ENCODE measurements at regions not wholly inside any gene's neighbourhood (a gene's known extent, or its start where the extent isn't known, plus 50 kb on each side); places are given as distances from the start of the nearest gene placed in this dataset.

DNA sequence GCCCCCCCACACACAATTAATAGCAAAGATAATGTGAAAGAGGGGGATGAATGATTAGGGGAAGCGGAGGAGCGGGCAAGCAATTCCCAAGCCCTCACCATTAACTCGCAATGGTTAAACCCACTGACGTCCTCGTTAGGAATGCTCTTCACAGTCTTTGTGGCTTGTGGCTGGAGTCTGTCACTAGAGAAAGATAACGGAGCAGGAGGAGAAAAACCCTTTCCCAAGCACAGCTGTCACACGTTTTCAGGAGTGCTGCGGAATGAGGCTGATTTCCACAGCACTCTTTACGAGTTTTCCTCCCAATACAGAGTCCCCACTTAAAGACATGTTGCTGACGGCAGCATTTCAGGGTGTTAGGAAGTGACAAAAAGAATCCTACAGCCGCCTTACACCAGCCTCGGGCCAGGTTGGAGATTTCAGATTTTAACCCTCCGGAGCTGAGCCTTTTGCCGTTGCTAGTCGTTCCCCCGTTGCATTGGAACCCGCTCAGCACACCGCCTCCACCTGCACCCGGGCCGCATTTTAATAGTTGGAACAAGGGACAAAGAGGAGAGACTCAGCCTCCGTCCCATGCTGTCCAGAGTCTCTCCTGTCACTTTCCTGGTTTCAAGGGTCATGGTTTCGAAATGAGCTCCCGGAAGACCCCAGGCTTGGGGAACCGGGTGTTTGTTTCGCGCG lies 92.2 kb downstream of the GEMIN8 start:
- no peaks in the 10 kb centered on the region for H3K4me1 Mint-ChIP-seq (ENCODE audit: low read depth, unreplicated experiment)
- no peak for TF ChIP-seq CTCF (IDR thresholded peaks at IDR 0.05; ENCODE audit: unreplicated experiment)
- peaks cover 8% of the 10 kb centered on the region for H3K36me3 Mint-ChIP-seq (ENCODE audit: insufficient read depth, unreplicated experiment)
- intact Hi-C loops (cut with micrococcal nuclease; ENCODE audit: unreplicated experiment) = loop anchor here (10.0 kb wide), 2 partner anchors 87 to 183 kb away; partner anchors contain the start of gene GEMIN8
- CTCF ChIA-PET = interaction anchor here (0.6 to 0.7 kb wide), 2 partner anchors 9 to 55 kb away, joined by 3 to 4 read pairs; no protein-coding TSS in a partner anchor
- BruUV-seq (replicated peaks) = no TSS peak
- no peaks in the 10 kb centered on the region for H3K9me3 Mint-ChIP-seq (ENCODE audit: low read depth, unreplicated experiment)
- no peaks in the 10 kb centered on the region for H3K27me3 Mint-ChIP-seq (ENCODE audit: unreplicated experiment)
- H3K4me3 Mint-ChIP-seq (ENCODE audit: low read depth, unreplicated experiment) = peak overlapping the region; percentile 80
- H3K27ac Mint-ChIP-seq (ENCODE audit: unreplicated experiment) = no peak overlapping the region
- DNase-seq = peak; percentile 2

DNA sequence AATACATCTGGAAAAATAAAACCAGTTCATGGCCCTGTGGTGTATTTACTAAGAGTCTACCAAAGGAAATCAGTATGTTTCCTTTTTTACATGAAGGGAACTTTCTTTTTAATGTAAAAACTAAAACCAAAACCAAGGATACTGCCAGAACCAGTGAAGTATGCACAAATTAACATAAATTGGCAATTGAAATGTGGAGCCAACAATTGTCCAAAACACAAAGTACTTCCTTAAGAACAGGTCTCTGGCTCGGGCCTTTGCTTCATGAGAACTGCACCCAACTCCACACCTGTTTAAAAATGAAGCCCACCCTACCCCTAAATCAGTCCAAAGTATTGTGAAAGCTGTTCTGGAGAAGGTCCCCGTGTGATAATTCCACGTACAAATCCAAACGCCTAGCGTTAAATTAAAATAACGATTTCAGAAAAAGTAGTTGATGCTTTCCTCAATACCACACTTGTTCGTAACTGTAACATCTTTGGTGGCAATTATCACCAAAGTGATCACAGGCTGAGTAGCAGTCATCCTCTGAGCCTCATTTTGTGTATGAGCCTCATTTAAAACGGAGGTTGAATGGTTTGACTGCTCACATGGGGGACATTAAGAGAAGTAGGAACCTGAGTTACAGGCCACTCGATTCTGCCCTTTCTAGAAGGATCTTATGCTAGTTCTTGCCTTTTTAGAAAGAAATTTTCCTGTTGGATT lies 93.0 kb downstream of the GEMIN8 start:
- Mint-ChIP-seq H3K9me3 (ENCODE audit: low read depth, unreplicated experiment) (no peaks in the 10 kb centered on the region), H3K27me3 (ENCODE audit: unreplicated experiment) (no peaks in the 10 kb centered on the region), H3K27ac (ENCODE audit: unreplicated experiment) (no peak overlapping the region), H3K4me1 (ENCODE audit: low read depth, unreplicated experiment) (no peaks in the 10 kb centered on the region), H3K36me3 (ENCODE audit: insufficient read depth, unreplicated experiment) (peaks cover 8% of the 10 kb centered on the region), H3K4me3 (ENCODE audit: low read depth, unreplicated experiment) (no peak overlapping the region)
- TF ChIP-seq CTCF (IDR thresholded peaks at IDR 0.05; ENCODE audit: unreplicated experiment) = no peak
- intact Hi-C loops (cut with micrococcal nuclease; ENCODE audit: unreplicated experiment) = loop anchor here (10.0 kb wide), 2 partner anchors 88 to 182 kb away; partner anchors contain the start of gene GEMIN8
- DNase-seq = no peak
- no TSS peak for BruUV-seq (replicated peaks)
- CTCF ChIA-PET = interaction anchor here (0.6 kb wide), 1 partner anchor 56 kb away, joined by 3 read pairs; no protein-coding TSS in a partner anchor

DNA sequence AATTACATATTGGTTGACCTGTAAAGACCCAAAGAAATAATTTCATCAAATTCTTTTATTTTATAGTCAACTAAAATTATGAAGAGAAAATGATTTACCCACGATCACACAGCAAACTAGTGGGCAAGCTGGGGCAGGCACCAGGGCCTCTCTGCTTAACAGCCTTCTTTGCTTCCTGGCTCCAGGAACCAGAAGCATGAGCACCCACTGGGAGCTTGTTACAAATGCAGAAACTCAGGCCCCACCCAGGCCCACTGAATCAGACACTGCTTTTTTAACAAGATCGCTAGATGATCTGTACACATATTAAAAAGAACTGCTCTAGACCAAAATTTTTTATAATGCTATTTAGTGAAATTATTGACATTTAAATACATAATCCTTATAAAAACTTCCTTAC lies 95.0 kb downstream of the GEMIN8 start:
- CTCF ChIA-PET = no interaction called here
- Mint-ChIP-seq H3K4me1 (ENCODE audit: low read depth, unreplicated experiment) (no peaks in the 10 kb centered on the region), H3K4me3 (ENCODE audit: low read depth, unreplicated experiment) (no peak overlapping the region), H3K27ac (ENCODE audit: unreplicated experiment) (no peak overlapping the region), H3K9me3 (ENCODE audit: low read depth, unreplicated experiment) (no peaks in the 10 kb centered on the region), H3K36me3 (ENCODE audit: insufficient read depth, unreplicated experiment) (peaks cover 8% of the 10 kb centered on the region), H3K27me3 (ENCODE audit: unreplicated experiment) (no peaks in the 10 kb centered on the region)
- TF ChIP-seq CTCF (IDR thresholded peaks at IDR 0.05; ENCODE audit: unreplicated experiment) = no peak
- no peak for DNase-seq
- BruUV-seq (replicated peaks) = no TSS peak
- intact Hi-C loops (cut with micrococcal nuclease; ENCODE audit: unreplicated experiment) = loop anchor here (10.0 kb wide), 2 partner anchors 90 to 180 kb away; partner anchors contain the start of gene GEMIN8

GRCh38 chrX:13933851-13934250 lies 95.8 kb downstream of the GEMIN8 start:
- H3K4me1 Mint-ChIP-seq (ENCODE audit: low read depth, unreplicated experiment) = no peaks in the 10 kb centered on the region
- no peak for DNase-seq
- H3K36me3 Mint-ChIP-seq (ENCODE audit: insufficient read depth, unreplicated experiment) = peaks cover 8% of the 10 kb centered on the region
- CTCF ChIA-PET = no interaction called here
- H3K27me3 Mint-ChIP-seq (ENCODE audit: unreplicated experiment) = no peaks in the 10 kb centered on the region
- no peak for TF ChIP-seq CTCF (IDR thresholded peaks at IDR 0.05; ENCODE audit: unreplicated experiment)
- no peak overlapping the region for H3K4me3 Mint-ChIP-seq (ENCODE audit: low read depth, unreplicated experiment)
- no peaks in the 10 kb centered on the region for H3K9me3 Mint-ChIP-seq (ENCODE audit: low read depth, unreplicated experiment)
- intact Hi-C loops (cut with micrococcal nuclease; ENCODE audit: unreplicated experiment) = loop anchor here (10.0 kb wide), 2 partner anchors 91 to 179 kb away; partner anchors contain the start of gene GEMIN8
- BruUV-seq (replicated peaks) = no TSS peak
- no peak overlapping the region for H3K27ac Mint-ChIP-seq (ENCODE audit: unreplicated experiment)

Data from Calu3 (cell line).